PFSK-1 (cell line): ENCODE measurements at regions not wholly inside any gene's neighbourhood (a gene's known extent, or its start where the extent isn't known, plus 50 kb on each side); places are given as distances from the start of the nearest gene placed in this dataset.

Experiments used
- FOXP2 ChIP-seq: optimal IDR thresholded peaks from 2 replicates; pipeline ENCODE3; 2011; ENCODE audit warnings: borderline replicate concordance, control low read depth, inconsistent platforms; ENCODE audit not compliant: insufficient read depth; ENCODE audit errors: extremely low read length, extremely low read depth
- POLR2AphosphoS5 ChIP-seq: IDR thresholded peaks from 2 replicates; pipeline ENCODE4 v1.6.1; 2012; ENCODE audit warnings: low read depth, mild to moderate bottlenecking, control low read depth, low read length, moderate library complexity
- REST ChIP-seq, 2 experiments: IDR thresholded peaks; 2 replicates each; pipeline versions ENCODE4 v1.6.1 to v1.8.0; 2011 to 2012; ENCODE audit warnings: low read depth in 2 of 2, low read length in 2 of 2, control low read depth in 1 of 2, inconsistent platforms in 1 of 2, mild to moderate bottlenecking in 1 of 2, moderate library complexity in 1 of 2; ENCODE audit not compliant: insufficient read depth in 1 of 2
- SIN3A ChIP-seq: IDR thresholded peaks from 2 replicates; pipeline ENCODE4 v1.6.1; 2012; ENCODE audit warnings: mild to moderate bottlenecking, low read length, moderate library complexity, borderline replicate concordance; ENCODE audit not compliant: insufficient read depth
- TAF1 ChIP-seq: IDR thresholded peaks from 2 replicates; pipeline ENCODE4 v1.6.1; 2012; ENCODE audit warnings: low read length, control low read depth, borderline replicate concordance; ENCODE audit not compliant: insufficient read depth

DNA sequence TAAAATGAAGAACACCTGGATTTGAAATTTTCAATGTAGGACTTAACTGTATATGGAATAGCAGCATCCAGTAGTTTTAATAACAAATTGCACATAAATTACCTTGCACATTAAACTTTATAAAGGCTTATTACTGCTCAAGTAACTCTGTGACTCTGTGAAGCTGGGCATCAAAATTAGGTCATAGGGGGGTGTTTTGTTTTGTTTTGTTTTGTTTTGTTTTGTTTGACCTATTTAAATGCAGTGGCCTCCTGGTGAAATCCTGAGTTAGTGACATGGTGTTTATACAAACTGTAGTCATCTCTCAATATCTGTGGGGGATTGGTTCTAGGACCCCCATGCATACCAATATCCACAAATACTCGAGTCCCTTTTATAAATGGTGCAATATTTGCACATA, 51.9 kb upstream of the ADAD1 start:
- TF ChIP-seq TAF1 = no peak
- TF ChIP-seq POLR2AphosphoS5 = no peak
- no peak for TF ChIP-seq SIN3A
- no peak for TF ChIP-seq REST (IDR thresholded peaks at IDR 0.05; ENCODE audit: insufficient read depth in 1 of 2, low read depth in 2 of 2, low read length in 2 of 2)
- TF ChIP-seq FOXP2 = no peak
